ENCODE measurements at regions not wholly inside any gene's neighbourhood (a gene's known extent, or its start where the extent isn't known, plus 50 kb on each side); places are given as distances from the start of the nearest gene placed in this dataset.

DNA sequence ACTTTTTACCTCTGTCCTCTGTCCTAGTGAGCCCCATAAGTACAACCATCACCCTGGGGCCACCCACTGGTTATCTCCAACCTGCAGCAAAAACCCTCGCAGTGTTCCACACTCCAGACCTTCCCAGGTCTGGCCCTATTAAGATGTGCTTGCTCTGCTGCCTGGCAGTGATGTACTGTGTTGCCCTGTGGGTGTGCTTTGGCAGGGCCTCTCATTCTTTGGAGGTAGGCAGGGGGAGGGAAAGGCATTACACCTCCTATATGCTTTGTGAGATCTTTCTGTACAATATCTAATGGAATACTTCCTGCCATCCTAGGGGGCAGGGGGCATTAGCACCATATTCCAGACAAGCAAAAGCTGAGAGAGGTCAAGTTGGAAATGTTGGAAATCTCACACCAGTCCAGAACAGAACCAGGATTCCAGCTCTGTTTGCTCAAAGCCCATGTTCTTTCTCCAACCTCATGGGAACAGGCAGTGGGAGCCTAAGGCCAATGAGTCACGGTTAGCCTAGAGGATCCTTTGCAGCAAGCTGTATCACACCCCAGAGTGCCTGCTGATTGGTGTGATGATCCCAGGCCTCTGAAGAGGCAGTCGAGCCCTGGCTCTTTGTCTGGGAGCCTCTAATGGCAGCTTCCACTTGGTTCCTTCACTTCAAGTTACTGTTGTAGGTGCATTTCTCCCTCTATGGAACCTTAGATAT, 59.7 kb upstream of the UBL3 start:
- TF ChIP-seq, protein P1, sequence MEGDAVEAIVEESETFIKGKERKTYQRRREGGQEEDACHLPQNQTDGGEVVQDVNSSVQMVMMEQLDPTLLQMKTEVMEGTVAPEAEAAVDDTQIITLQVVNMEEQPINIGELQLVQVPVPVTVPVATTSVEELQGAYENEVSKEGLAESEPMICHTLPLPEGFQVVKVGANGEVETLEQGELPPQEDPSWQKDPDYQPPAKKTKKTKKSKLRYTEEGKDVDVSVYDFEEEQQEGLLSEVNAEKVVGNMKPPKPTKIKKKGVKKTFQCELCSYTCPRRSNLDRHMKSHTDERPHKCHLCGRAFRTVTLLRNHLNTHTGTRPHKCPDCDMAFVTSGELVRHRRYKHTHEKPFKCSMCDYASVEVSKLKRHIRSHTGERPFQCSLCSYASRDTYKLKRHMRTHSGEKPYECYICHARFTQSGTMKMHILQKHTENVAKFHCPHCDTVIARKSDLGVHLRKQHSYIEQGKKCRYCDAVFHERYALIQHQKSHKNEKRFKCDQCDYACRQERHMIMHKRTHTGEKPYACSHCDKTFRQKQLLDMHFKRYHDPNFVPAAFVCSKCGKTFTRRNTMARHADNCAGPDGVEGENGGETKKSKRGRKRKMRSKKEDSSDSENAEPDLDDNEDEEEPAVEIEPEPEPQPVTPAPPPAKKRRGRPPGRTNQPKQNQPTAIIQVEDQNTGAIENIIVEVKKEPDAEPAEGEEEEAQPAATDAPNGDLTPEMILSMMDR (IDR thresholded peaks at IDR 0.05) = no peak
- TF ChIP-seq POLR2A (IDR thresholded peaks at IDR 0.05) = no peak
- no peak for TF ChIP-seq EP300 (IDR thresholded peaks at IDR 0.05; ENCODE audit: low read depth)

All from transverse colon (tissue), 3 donors.